OCI-LY1 (cell line): ENCODE measurements at regions not wholly inside any gene's neighbourhood (a gene's known extent, or its start where the extent isn't known, plus 50 kb on each side); places are given as distances from the start of the nearest gene placed in this dataset.

Source experiments
- H2AFZ ChIP-seq: fragments of 200-600 bp; sonication (generic), shearing (Covaris generic); 2 replicates; pipeline ENCODE4 v1.6.0; 2014; ENCODE audit warnings: antibody characterized with exemption, mild to moderate bottlenecking, low read length
- H3F3A ChIP-seq: fragments of 200-600 bp; sonication (generic), shearing (Covaris generic); 2 replicates; pipeline ENCODE4 v1.6.0; 2014; ENCODE audit warnings: mild to moderate bottlenecking, antibody characterized with exemption, low read length, moderate library complexity; ENCODE audit not compliant: insufficient read depth
- H3K27ac ChIP-seq: fragments of 200-600 bp; sonication (generic); 2 replicates; pipeline ENCODE4 v1.5.1; 2014; ENCODE audit warnings: low read length, mixed run types, mild to moderate bottlenecking, low read depth; ENCODE audit not compliant: poor library complexity, severe bottlenecking
- H3K27me3 ChIP-seq: fragments of 200-600 bp; sonication (generic); 2 replicates; pipeline ENCODE4 v1.6.0; 2014; ENCODE audit warnings: antibody characterized with exemption, mild to moderate bottlenecking, low read length, moderate library complexity; ENCODE audit not compliant: insufficient read depth
- H3K36me3 ChIP-seq: fragments of 200-600 bp; sonication (generic); 2 replicates; pipeline ENCODE4 v1.6.1; 2014; ENCODE audit warnings: mild to moderate bottlenecking, antibody characterized with exemption, low read length, moderate library complexity, mixed read lengths; ENCODE audit not compliant: insufficient read depth
- H3K4me1 ChIP-seq: fragments of 200-600 bp; sonication (generic); 2 replicates; pipeline ENCODE4 v1.5.1; 2014; ENCODE audit warnings: mild to moderate bottlenecking, low read length, moderate library complexity; ENCODE audit not compliant: insufficient read depth, severe bottlenecking
- H3K4me2 ChIP-seq: fragments of 200-600 bp; sonication (generic), shearing (Covaris generic); 2 replicates; pipeline ENCODE4 v1.6.1; 2014; ENCODE audit warnings: low read length
- H3K4me3 ChIP-seq: fragments of 200-600 bp; sonication (generic); 2 replicates; pipeline ENCODE4 v1.5.1; 2014; ENCODE audit warnings: low read length, low read depth, mild to moderate bottlenecking, mixed read lengths; ENCODE audit not compliant: poor library complexity, severe bottlenecking
- H3K79me2 ChIP-seq: fragments of 200-600 bp; shearing (Covaris generic); 2 replicates; pipeline ENCODE4 v1.6.1; 2016; ENCODE audit warnings: mixed run types, low read length, mixed read lengths; ENCODE audit not compliant: insufficient read depth
- H3K9ac ChIP-seq: fragments of 200-600 bp; sonication (generic), shearing (Covaris generic); 2 replicates; pipeline ENCODE4 v1.6.1; 2014; ENCODE audit warnings: mild to moderate bottlenecking, low read length, mixed read lengths
- H3K9me2 ChIP-seq: fragments of 200-600 bp; sonication (generic), shearing (Covaris generic); 2 replicates; pipeline ENCODE4 v1.6.1; 2014; ENCODE audit warnings: low read depth, mild to moderate bottlenecking, low read length, mixed read lengths
- H3K9me3 ChIP-seq: fragments of 200-600 bp; shearing (Covaris generic); 2 replicates; pipeline ENCODE4 v1.6.1; 2014; ENCODE audit warnings: low read length, mixed read lengths
- H4K20me1 ChIP-seq: fragments of 200-600 bp; sonication (generic), shearing (Covaris generic); 2 replicates; pipeline ENCODE4 v1.6.0; 2016; ENCODE audit warnings: mild to moderate bottlenecking, low read length; ENCODE audit not compliant: insufficient read depth
- CTCF ChIP-seq: fragments of 200-600 bp; sonication (generic), shearing (Covaris generic); IDR thresholded peaks from 2 replicates; pipeline ENCODE4 v1.5.1; 2017; ENCODE audit warnings: mild to moderate bottlenecking, antibody characterized with exemption, low read length, moderate library complexity, mixed read lengths
- EZH2 ChIP-seq: fragments of 200-600 bp; sonication (generic), shearing (Covaris generic); IDR thresholded peaks from 2 replicates; pipeline ENCODE4 v1.8.0; 2017; ENCODE audit warnings: borderline replicate concordance, mixed run types, mild to moderate bottlenecking, antibody characterized with exemption, low read length, moderate library complexity, mixed read lengths

GRCh38 chr4:65921180-65921579 is 250.9 kb upstream of the EPHA5 start:
- no peaks in the 10 kb centered on the region for H3K4me1 ChIP-seq
- TF ChIP-seq EZH2 (no peak), CTCF (no peak)
- H3K27me3 ChIP-seq: no peaks in the 10 kb centered on the region
- no peak overlapping the region for H3K4me2 ChIP-seq
- H2AFZ ChIP-seq: no peak overlapping the region
- no peaks in the 10 kb centered on the region for H3K9me3 ChIP-seq
- no peak overlapping the region for H3K4me3 ChIP-seq
- H3F3A ChIP-seq: no peaks in the 10 kb centered on the region
- H3K27ac ChIP-seq: no peak overlapping the region
- no peaks in the 10 kb centered on the region for H3K79me2 ChIP-seq
- no peak overlapping the region for H3K9ac ChIP-seq
- no peaks in the 10 kb centered on the region for H3K9me2 ChIP-seq
- no peaks in the 10 kb centered on the region for H3K36me3 ChIP-seq
- H4K20me1 ChIP-seq: no peaks in the 10 kb centered on the region

- H3K27ac ChIP-seq: no peak overlapping the region
- H3K9ac ChIP-seq: no peak overlapping the region
- no peaks in the 10 kb centered on the region for H3K27me3 ChIP-seq
- H3K79me2 ChIP-seq: no peaks in the 10 kb centered on the region
- no peaks in the 10 kb centered on the region for H3K36me3 ChIP-seq
- H3K4me1 ChIP-seq: no peaks in the 10 kb centered on the region
- H3F3A ChIP-seq: no peaks in the 10 kb centered on the region
- H3K4me3 ChIP-seq: no peak overlapping the region
- TF ChIP-seq EZH2: no peak
- no peak for TF ChIP-seq CTCF
- no peaks in the 10 kb centered on the region for H3K9me2 ChIP-seq
- H3K9me3 ChIP-seq: no peaks in the 10 kb centered on the region
- no peak overlapping the region for H3K4me2 ChIP-seq
- H4K20me1 ChIP-seq: no peaks in the 10 kb centered on the region
- no peak overlapping the region for H2AFZ ChIP-seq
Measured at GRCh38 chr4:65918872-65919271, 248.6 kb upstream of the EPHA5 start.

- no peak overlapping the region for H3K9ac ChIP-seq
- no peaks in the 10 kb centered on the region for H3K79me2 ChIP-seq
- no peak overlapping the region for H3K27ac ChIP-seq
- H3K9me3 ChIP-seq: no peaks in the 10 kb centered on the region
- H3K27me3 ChIP-seq: no peaks in the 10 kb centered on the region
- H3K9me2 ChIP-seq: no peaks in the 10 kb centered on the region
- H3K36me3 ChIP-seq: no peaks in the 10 kb centered on the region
- no peaks in the 10 kb centered on the region for H3K4me1 ChIP-seq
- no peak overlapping the region for H3K4me2 ChIP-seq
- H3K4me3 ChIP-seq: no peak overlapping the region
- no peak for TF ChIP-seq CTCF
- TF ChIP-seq EZH2: no peak
- no peak overlapping the region for H2AFZ ChIP-seq
- H4K20me1 ChIP-seq: no peaks in the 10 kb centered on the region
- H3F3A ChIP-seq: no peaks in the 10 kb centered on the region
Measured at GRCh38 chr4:65918212-65918611, 247.9 kb upstream of the EPHA5 start.
